ENCODE measurements at regions not wholly inside any gene's neighbourhood (a gene's known extent, or its start where the extent isn't known, plus 50 kb on each side); places are given as distances from the start of the nearest gene placed in this dataset.
"Not testable (repeated sequence)": the region's sequence is repeated elsewhere in the genome, so short reads cannot be mapped to it uniquely, and the experiment has no call there.

GRCh38 chr1:71345491-71345890 lies 264.7 kb upstream of the ZRANB2 start:
- DNase-seq (no peak), ATAC-seq (no peak)
- intact Hi-C loops (cut with DNase I, micrococcal nuclease), result no loop called here

GRCh38 chr1:71343686-71344416 lies 263.0 kb upstream of the ZRANB2 start:
- ATAC-seq (no peak), DNase-seq (no peak)
- intact Hi-C loops (cut with DNase I, micrococcal nuclease), result no loop called here

GRCh38 chr1:71339238-71339637 lies 258.4 kb upstream of the ZRANB2 start:
- intact Hi-C loops (cut with DNase I, micrococcal nuclease), result no loop called here

GRCh38 chr1:71330991-71331390 lies 250.2 kb upstream of the ZRANB2 start:
- DNase-seq (no peak), ATAC-seq (no peak)
- intact Hi-C loops (cut with DNase I, micrococcal nuclease), result no loop called here

More at GRCh38 chr1:71339238-71339637, 258.4 kb upstream of the ZRANB2 start:
- no peak for DNase-seq
- ATAC-seq, result no peak

GRCh38 chr1:71324671-71325267 lies 243.9 kb upstream of the ZRANB2 start:
- intact Hi-C loops (cut with DNase I, micrococcal nuclease), result no loop called here
- ATAC-seq (no peak), DNase-seq (no peak)

GRCh38 chr1:71312545-71312944 lies 231.7 kb upstream of the ZRANB2 start:
- no peak for ATAC-seq
- intact Hi-C loops (cut with DNase I, micrococcal nuclease), result no loop called here
- DNase-seq, result no peak

- DNase-seq (no peak), ATAC-seq (no peak)
- intact Hi-C loops (cut with DNase I, micrococcal nuclease), result no loop called here
Measured at GRCh38 chr1:71311376-71311775, 230.5 kb upstream of the ZRANB2 start.

- intact Hi-C loops (cut with DNase I, micrococcal nuclease), result no loop called here
- DNase-seq (peak; percentile 7 to 30), ATAC-seq (peak; percentile 93)
Measured at GRCh38 chr1:71307451-71307850, 226.6 kb upstream of the ZRANB2 start.

GRCh38 chr1:71304125-71304524 lies 223.3 kb upstream of the ZRANB2 start:
- intact Hi-C loops (cut with DNase I, micrococcal nuclease), result no loop called here
- DNase-seq, result no peak
- ATAC-seq, result no peak

- DNase-seq (no peak), ATAC-seq (no peak)
- intact Hi-C loops (cut with DNase I, micrococcal nuclease), result no loop called here
Measured at GRCh38 chr1:71303617-71304041, 222.8 kb upstream of the ZRANB2 start.

- ATAC-seq, result no peak
- DNase-seq, result no peak
- intact Hi-C loops (cut with DNase I, micrococcal nuclease), result no loop called here
Measured at GRCh38 chr1:71298633-71299032, 217.8 kb upstream of the ZRANB2 start.

GRCh38 chr1:71296551-71297134 lies 215.8 kb upstream of the ZRANB2 start:
- ATAC-seq (no peak), DNase-seq (no peak)
- intact Hi-C loops (cut with DNase I, micrococcal nuclease), result no loop called here

GRCh38 chr1:71295350-71295749 lies 214.5 kb upstream of the ZRANB2 start:
- intact Hi-C loops (cut with DNase I, micrococcal nuclease), result no loop called here
- DNase-seq (no peak), ATAC-seq (no peak)

GRCh38 chr1:71294178-71294577 lies 213.3 kb upstream of the ZRANB2 start:
- no peak for ATAC-seq
- DNase-seq, result no peak
- intact Hi-C loops (cut with DNase I, micrococcal nuclease), result no loop called here

GRCh38 chr1:71292203-71292602 lies 211.4 kb upstream of the ZRANB2 start:
- DNase-seq (no peak), ATAC-seq (no peak)
- intact Hi-C loops (cut with DNase I, micrococcal nuclease), result no loop called here

- ATAC-seq; intact Hi-C loops (cut with DNase I, micrococcal nuclease); DNase-seq: not testable (repeated sequence)
Measured at GRCh38 chr1:71290506-71291237, 209.8 kb upstream of the ZRANB2 start.

- intact Hi-C loops (cut with DNase I, micrococcal nuclease), result no loop called here
- ATAC-seq, result no peak
- no peak for DNase-seq
Measured at GRCh38 chr1:71285529-71285928, 204.7 kb upstream of the ZRANB2 start.

GRCh38 chr1:71276466-71276865 lies 195.6 kb upstream of the ZRANB2 start:
- intact Hi-C loops (cut with DNase I, micrococcal nuclease), result no loop called here
- ATAC-seq, result no peak
- no peak for DNase-seq

- ATAC-seq (no peak), DNase-seq (no peak)
- intact Hi-C loops (cut with DNase I, micrococcal nuclease), result no loop called here
Measured at GRCh38 chr1:71273334-71273733, 192.5 kb upstream of the ZRANB2 start.

- intact Hi-C loops (cut with DNase I, micrococcal nuclease), result no loop called here
- ATAC-seq (no peak), DNase-seq (no peak)
Measured at GRCh38 chr1:71270394-71270915, 189.6 kb upstream of the ZRANB2 start.
